OCI-LY7 (cell line): ENCODE measurements at regions not wholly inside any gene's neighbourhood (a gene's known extent, or its start where the extent isn't known, plus 50 kb on each side); places are given as distances from the start of the nearest gene placed in this dataset.

Source experiments
- BruUV-seq: library from RNA; stranded (reverse); fragments of 400-500 nt; replicated peaks from 2 replicates; lab custom pipeline; 2021; lab: Mats Ljungman, UMichigan
- CTCF ChIA-PET: fragments of 300-600 bp; sonication (Branson Sonifier 250); formaldehyde crosslinking; loops from one replicate; lab custom pipeline; 2022; ENCODE audit warnings: antibody characterized with exemption; ENCODE audit not compliant: unreplicated experiment; lab: Charles Lee
- POLR2A ChIA-PET: fragments of 300-600 bp; sonication (Branson Sonifier 250); formaldehyde crosslinking; loops from one replicate; lab custom pipeline; 2022; ENCODE audit warnings: antibody characterized with exemption; lab: Charles Lee
- DNase-seq: peaks from one replicate; pipeline ENCODE4 v3.0.0-alpha.2; 2015; ENCODE audit warnings: low spot score
- H2AFZ ChIP-seq: fragments of 200-600 bp; sonication (generic), shearing (Covaris generic); 2 replicates; pipeline ENCODE4 v1.6.1; 2014; ENCODE audit warnings: mild to moderate bottlenecking, antibody characterized with exemption, low read length, moderate library complexity
- H3K27ac ChIP-seq: fragments of 200-600 bp; sonication (generic); 2 replicates; pipeline ENCODE4 v1.5.1; 2014; ENCODE audit warnings: mixed run types, low read depth, mild to moderate bottlenecking, moderate library complexity, low read length, inconsistent platforms; ENCODE audit not compliant: poor library complexity, severe bottlenecking
- H3K36me3 ChIP-seq: fragments of 200-600 bp; sonication (generic); 2 replicates; pipeline ENCODE4 v1.6.1; 2014; ENCODE audit warnings: mild to moderate bottlenecking, antibody characterized with exemption, low read length, moderate library complexity, mixed read lengths; ENCODE audit not compliant: insufficient read depth
- H3K4me1 ChIP-seq: fragments of 200-600 bp; sonication (generic); 2 replicates; pipeline ENCODE4 v1.5.1; 2014; ENCODE audit warnings: mild to moderate bottlenecking, low read length; ENCODE audit not compliant: insufficient read depth, poor library complexity, severe bottlenecking
- H3K4me2 ChIP-seq: fragments of 200-600 bp; sonication (generic); 2 replicates; pipeline ENCODE4 v1.6.1; 2014; ENCODE audit warnings: mild to moderate bottlenecking, low read length
- H3K4me3 ChIP-seq: fragments of 200-600 bp; sonication (generic); 2 replicates; pipeline ENCODE4 v1.5.1; 2014; ENCODE audit warnings: mild to moderate bottlenecking, low read depth, low read length; ENCODE audit not compliant: poor library complexity, severe bottlenecking
- H3K79me2 ChIP-seq: fragments of 200-600 bp; sonication (generic); 2 replicates; pipeline ENCODE4 v1.6.1; 2016; ENCODE audit warnings: low read depth, mild to moderate bottlenecking, low read length, moderate library complexity, mixed read lengths; ENCODE audit not compliant: insufficient read depth
- H3K9me2 ChIP-seq: fragments of 200-600 bp; sonication (generic); 2 replicates; pipeline ENCODE4 v1.6.1; 2016; ENCODE audit warnings: mild to moderate bottlenecking, low read length, mixed read lengths; ENCODE audit not compliant: insufficient read depth
- H3K9me3 ChIP-seq: fragments of 200-600 bp; sonication (generic); 2 replicates; pipeline ENCODE4 v1.6.1; 2014; ENCODE audit warnings: mild to moderate bottlenecking, mixed run types, low read length, mixed read lengths
- H4K20me1 ChIP-seq: fragments of 200-600 bp; sonication (generic); 2 replicates; pipeline ENCODE4 v1.6.1; 2014; ENCODE audit warnings: mild to moderate bottlenecking, antibody characterized with exemption, low read length, moderate library complexity, mixed read lengths; ENCODE audit not compliant: insufficient read depth
- CTCF ChIP-seq: fragments of 200-600 bp; sonication (generic); conservative IDR thresholded peaks from 2 replicates; pipeline ENCODE4 v1.5.1; 2014; ENCODE audit warnings: mild to moderate bottlenecking, antibody characterized with exemption, low read length, moderate library complexity, mixed read lengths
- EZH2phosphoT487 ChIP-seq: fragments of 200-600 bp; sonication (generic); IDR thresholded peaks from 2 replicates; pipeline ENCODE4 v1.6.1; 2018; ENCODE audit warnings: low read depth, borderline replicate concordance, mild to moderate bottlenecking, mixed run types, antibody characterized with exemption, low read length, moderate library complexity, mixed read lengths
- intact Hi-C: fragments of 100-400 bp; cut with micrococcal nuclease; formaldehyde crosslinking; loops from one replicate; pipeline ENCODE4 v1.10.0; 2022; ENCODE audit not compliant: unreplicated experiment

GRCh38 chr17:77327566-77328464 is 187.0 kb downstream of the SEC14L1 start:
- H3K4me1 ChIP-seq = peaks cover 100% of the 10 kb centered on the region
- no peak overlapping the region for H3K4me2 ChIP-seq
- POLR2A ChIA-PET = no interaction called here
- no TSS peak for BruUV-seq
- intact Hi-C loops = loop anchor here (5.0 to 10.0 kb wide), 2 partner anchors 241 to 537 kb away; no protein-coding TSS in a partner anchor
- H2AFZ ChIP-seq = no peak overlapping the region
- H3K9me2 ChIP-seq = no peaks in the 10 kb centered on the region
- TF ChIP-seq CTCF (no peak), EZH2phosphoT487 (no peak)
- DNase-seq = peak; percentile 53
- H3K4me3 ChIP-seq = no peak overlapping the region
- H4K20me1 ChIP-seq = no peaks in the 10 kb centered on the region
- H3K9me3 ChIP-seq = no peaks in the 10 kb centered on the region
- peak overlapping the region; percentile 36 for H3K27ac ChIP-seq
- peaks cover 14% of the 10 kb centered on the region; the same call in 1 of the 2 replicates for H3K79me2 ChIP-seq
- H3K36me3 ChIP-seq = no peaks in the 10 kb centered on the region
- CTCF ChIA-PET = no interaction called here

- TF ChIP-seq CTCF (no peak), EZH2phosphoT487 (no peak)
- no peaks in the 10 kb centered on the region for H3K36me3 ChIP-seq
- DNase-seq = no peak
- POLR2A ChIA-PET = interaction anchor here (0.6 kb wide), 2 partner anchors 76 to 186 kb away, joined by 3 to 4 read pairs; no protein-coding TSS in a partner anchor
- peak overlapping the region; percentile 5; the same call in 1 of the 2 replicates for H3K4me2 ChIP-seq
- peaks cover 100% of the 10 kb centered on the region for H3K4me1 ChIP-seq
- intact Hi-C loops = loop anchor here (5.0 to 10.0 kb wide), 2 partner anchors 242 to 536 kb away; no protein-coding TSS in a partner anchor
- no peaks in the 10 kb centered on the region for H3K9me3 ChIP-seq
- H2AFZ ChIP-seq = no peak overlapping the region
- no TSS peak for BruUV-seq
- H3K79me2 ChIP-seq = peaks cover 14% of the 10 kb centered on the region; the same call in 1 of the 2 replicates
- H3K4me3 ChIP-seq = no peak overlapping the region
- peak overlapping the region; percentile 36 for H3K27ac ChIP-seq
- CTCF ChIA-PET = interaction anchor here (0.6 to 0.8 kb wide), 2 partner anchors 12 to 17 kb away, joined by 3 to 4 read pairs; no protein-coding TSS in a partner anchor
- H3K9me2 ChIP-seq = no peaks in the 10 kb centered on the region
- no peaks in the 10 kb centered on the region for H4K20me1 ChIP-seq
Observed at GRCh38 chr17:77328823-77329740, 188.3 kb downstream of the SEC14L1 start.
